HEK293 (cell line): ENCODE measurements at regions not wholly inside any gene's neighbourhood (a gene's known extent, or its start where the extent isn't known, plus 50 kb on each side); places are given as distances from the start of the nearest gene placed in this dataset.

ENCODE experiments used
- CTCF ChIA-PET: fragments of 350-600 bp; formaldehyde crosslinking; extraction: SDS; loops from one replicate; lab custom pipeline; 2021; ENCODE audit warnings: antibody characterized with exemption; lab: Yijun Ruan, JAX
- POLR2A ChIA-PET: fragments of 300-600 bp; formaldehyde crosslinking; extraction: SDS; loops from one replicate; lab custom pipeline; 2020; ENCODE audit warnings: antibody characterized with exemption, inconsistent platforms; lab: Yijun Ruan, JAX
- H3K27ac ChIP-seq: fragments of 200-500 bp; sonication (Bioruptor generic); 2 replicates; pipeline ENCODE4 v1.5.1; 2014; ENCODE audit warnings: low read depth, low read length, control low read depth, inconsistent platforms; ENCODE audit errors: extremely low read depth
- H3K36me3 ChIP-seq, 2 experiments: fragments of 200-500 bp in 1 of 2; sonication (Bioruptor generic) in 1 of 2; 1 replicate in 1 of 2; 2 replicates in 1 of 2; pipeline ENCODE4 v1.5.1; 2014 to 2017; ENCODE audit warnings: inconsistent platforms in 2 of 2, low read length in 2 of 2; ENCODE audit not compliant: control insufficient read depth in 2 of 2, insufficient read depth in 1 of 2
- H3K4me1 ChIP-seq: fragments of 200-500 bp; sonication (Bioruptor generic); 2 replicates; pipeline ENCODE4 v1.5.1; 2014; ENCODE audit warnings: mild to moderate bottlenecking, low read length, inconsistent platforms; ENCODE audit not compliant: control insufficient read depth, insufficient read depth
- H3K4me3 ChIP-seq: 2 replicates; pipeline ENCODE4 v1.5.1; 2011; ENCODE audit warnings: low read depth, mild to moderate bottlenecking, control low read depth, low read length, moderate library complexity
- H3K9me3 ChIP-seq: fragments of 200-500 bp; sonication (Bioruptor generic); 2 replicates; pipeline ENCODE4 v1.5.1; 2014; ENCODE audit warnings: low read depth, low read length, inconsistent platforms; ENCODE audit not compliant: control insufficient read depth, insufficient read depth
- BCL11B ChIP-seq: fragments of 450-650 bp; formaldehyde crosslinking; IDR thresholded peaks from 2 replicates; pipeline ENCODE4 v1.5.1; 2016; ENCODE audit warnings: low read depth, missing biosample characterization, missing genetic modification characterization
- FEZF1 ChIP-seq: fragments of 450-650 bp; formaldehyde crosslinking; IDR thresholded peaks from 2 replicates; pipeline ENCODE4 v1.5.1; 2016; ENCODE audit warnings: missing biosample characterization, missing genetic modification characterization
- KLF1 ChIP-seq: fragments of 450-650 bp; formaldehyde crosslinking; IDR thresholded peaks from 2 replicates; pipeline ENCODE4 v1.5.1; 2016; ENCODE audit warnings: missing biosample characterization, missing genetic modification characterization
- KLF16 ChIP-seq: fragments of 450-650 bp; formaldehyde crosslinking; IDR thresholded peaks from 2 replicates; pipeline ENCODE4 v1.5.1; 2017; ENCODE audit warnings: missing biosample characterization, missing genetic modification characterization
- KLF9 ChIP-seq: fragments of 450-650 bp; formaldehyde crosslinking; IDR thresholded peaks from 2 replicates; pipeline ENCODE4 v1.5.1; 2016; ENCODE audit warnings: missing biosample characterization, missing genetic modification characterization, low read depth
- SALL2 ChIP-seq: fragments of 450-650 bp; formaldehyde crosslinking; IDR thresholded peaks from 2 replicates; pipeline ENCODE4 v1.5.0; 2017; ENCODE audit warnings: missing biosample characterization, mild to moderate bottlenecking, missing genetic modification characterization, borderline replicate concordance
- SCRT2 ChIP-seq: fragments of 450-650 bp; formaldehyde crosslinking; IDR thresholded peaks from 2 replicates; pipeline ENCODE4 v1.5.1; 2016; ENCODE audit warnings: missing biosample characterization, missing genetic modification characterization
- SP2 ChIP-seq: fragments of 450-650 bp; formaldehyde crosslinking; IDR thresholded peaks from 2 replicates; pipeline ENCODE4 v1.5.1; 2016; ENCODE audit warnings: missing biosample characterization, missing genetic modification characterization
- WT1 ChIP-seq: fragments of 450-650 bp; formaldehyde crosslinking; IDR thresholded peaks from 2 replicates; pipeline ENCODE4 v1.5.1; 2016; ENCODE audit warnings: missing biosample characterization, missing genetic modification characterization
- ZBTB1 ChIP-seq: fragments of 450-650 bp; formaldehyde crosslinking; IDR thresholded peaks from 2 replicates; pipeline ENCODE4 v1.5.1; 2016; ENCODE audit warnings: missing biosample characterization, missing genetic modification characterization
- ZBTB7A ChIP-seq: fragments of 450-650 bp; formaldehyde crosslinking; IDR thresholded peaks from 2 replicates; pipeline ENCODE4 v1.5.1; 2016; ENCODE audit warnings: low read depth, missing biosample characterization, missing genetic modification characterization
- ZFP69B ChIP-seq: fragments of 450-650 bp; formaldehyde crosslinking; IDR thresholded peaks from 2 replicates; pipeline ENCODE4 v1.5.1; 2016; ENCODE audit warnings: missing biosample characterization, missing genetic modification characterization
- ZIC2 ChIP-seq: fragments of 450-650 bp; formaldehyde crosslinking; IDR thresholded peaks from 2 replicates; pipeline ENCODE4 v1.5.1; 2016; ENCODE audit warnings: missing biosample characterization, missing genetic modification characterization
- ZNF214 ChIP-seq: fragments of 450-650 bp; formaldehyde crosslinking; IDR thresholded peaks from 2 replicates; pipeline ENCODE4 v1.5.1; 2017; ENCODE audit warnings: missing biosample characterization, mild to moderate bottlenecking, missing genetic modification characterization, borderline replicate concordance
- ZNF248 ChIP-seq: fragments of 450-650 bp; formaldehyde crosslinking; IDR thresholded peaks from 2 replicates; pipeline ENCODE4 v1.5.1; 2017; ENCODE audit warnings: missing biosample characterization, missing genetic modification characterization
- ZNF324 ChIP-seq: fragments of 450-650 bp; formaldehyde crosslinking; IDR thresholded peaks from 2 replicates; pipeline ENCODE4 v1.5.1; 2016; ENCODE audit warnings: missing biosample characterization, missing genetic modification characterization
- ZNF335 ChIP-seq: fragments of 450-650 bp; formaldehyde crosslinking; conservative IDR thresholded peaks from 2 replicates; pipeline ENCODE4 v1.5.1; 2016; ENCODE audit warnings: missing biosample characterization, missing genetic modification characterization
- ZNF341 ChIP-seq: fragments of 450-650 bp; formaldehyde crosslinking; IDR thresholded peaks from 2 replicates; pipeline ENCODE4; 2016; ENCODE audit warnings: low read depth, missing biosample characterization, missing genetic modification characterization
- ZNF37A ChIP-seq: fragments of 450-650 bp; IDR thresholded peaks from 2 replicates; pipeline ENCODE4 v1.5.1; 2018; ENCODE audit warnings: missing biosample characterization, missing genetic modification characterization
- ZNF48 ChIP-seq: fragments of 450-650 bp; formaldehyde crosslinking; IDR thresholded peaks from 2 replicates; pipeline ENCODE4 v1.5.1; 2016; ENCODE audit warnings: missing biosample characterization, missing genetic modification characterization
- ZNF510 ChIP-seq: fragments of 450-650 bp; formaldehyde crosslinking; IDR thresholded peaks from 2 replicates; pipeline ENCODE4 v1.5.1; 2018; ENCODE audit warnings: mild to moderate bottlenecking, missing genetic modification characterization, missing biosample characterization; ENCODE audit not compliant: insufficient replicate concordance
- ZNF521 ChIP-seq: fragments of 450-650 bp; formaldehyde crosslinking; IDR thresholded peaks from 2 replicates; pipeline ENCODE4 v1.5.1; 2017; ENCODE audit warnings: missing biosample characterization, mild to moderate bottlenecking, missing genetic modification characterization
- ZNF549 ChIP-seq: fragments of 450-650 bp; IDR thresholded peaks from 2 replicates; pipeline ENCODE4 v1.5.1; 2018; ENCODE audit warnings: missing biosample characterization, missing genetic modification characterization, mild to moderate bottlenecking, inconsistent platforms, moderate library complexity
- ZNF555 ChIP-seq: fragments of 450-650 bp; formaldehyde crosslinking; conservative IDR thresholded peaks from 2 replicates; pipeline ENCODE4 v1.5.1; 2017; ENCODE audit warnings: missing biosample characterization, mild to moderate bottlenecking, missing genetic modification characterization, inconsistent platforms
- ZNF596 ChIP-seq: fragments of 450-650 bp; IDR thresholded peaks from 2 replicates; pipeline ENCODE4 v1.5.0; 2018; ENCODE audit warnings: missing biosample characterization, mild to moderate bottlenecking, missing genetic modification characterization, moderate library complexity
- ZNF768 ChIP-seq: fragments of 450-650 bp; formaldehyde crosslinking; IDR thresholded peaks from 2 replicates; pipeline ENCODE4 v1.5.1; 2018; ENCODE audit warnings: missing biosample characterization, mild to moderate bottlenecking, missing genetic modification characterization
- TF ChIP-seq, protein P1 (sequence below): fragments of 450-650 bp; formaldehyde crosslinking; IDR thresholded peaks from 2 replicates; pipeline ENCODE4 v1.5.1; 2017; ENCODE audit warnings: missing biosample characterization, missing genetic modification characterization
- TF ChIP-seq, protein P2 (sequence below): fragments of 450-650 bp; formaldehyde crosslinking; IDR thresholded peaks from 2 replicates; pipeline ENCODE4 v1.5.1; 2016; ENCODE audit warnings: missing biosample characterization, missing genetic modification characterization
- TF ChIP-seq, protein P3 (sequence below): fragments of 450-650 bp; formaldehyde crosslinking; IDR thresholded peaks from 2 replicates; pipeline ENCODE4 v1.5.1; 2016; ENCODE audit warnings: missing biosample characterization, missing genetic modification characterization, low read depth

DNA sequence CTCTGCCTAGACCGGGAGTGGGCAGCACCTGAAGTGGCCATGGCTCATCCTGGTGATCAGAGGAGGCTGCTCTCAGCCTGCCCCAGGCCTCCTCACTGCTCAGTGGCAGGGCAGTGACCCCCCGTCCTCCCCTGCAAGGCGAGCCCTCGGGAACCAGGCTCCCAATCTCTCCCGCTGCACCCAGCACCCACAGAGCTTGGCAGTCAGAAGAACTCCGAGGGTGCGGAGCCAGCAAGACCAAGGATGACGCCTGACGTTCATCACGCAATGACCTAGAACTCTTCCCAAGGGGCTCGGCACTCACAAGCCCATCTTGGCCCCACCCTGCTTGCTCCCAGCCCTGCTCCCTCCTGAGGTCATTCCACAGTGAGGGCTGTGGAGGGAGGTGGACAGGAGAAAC lies 189.8 kb upstream of the SALL3 start:
- TF ChIP-seq KLF9 (tag by site-specific recombination) (no peak), ZNF214 (tag by site-specific recombination) (no peak), ZNF37A (tag by site-specific recombination) (no peak), ZNF324 (tag by site-specific recombination) (no peak), FEZF1 (no peak), ZNF48 (no peak), BCL11B (tag by site-specific recombination) (no peak), ZIC2 (no peak)
- Histone ChIP-seq H3K36me3 (no peaks in the 10 kb centered on the region), H3K4me3 (no peak overlapping the region), H3K4me1 (no peaks in the 10 kb centered on the region), H3K9me3 (no peaks in the 10 kb centered on the region), H3K27ac (no peak overlapping the region)
- ChIA-PET CTCF (interaction anchor here (0.6 kb wide), 1 partner anchor 1873 kb away, joined by 3 read pairs; no protein-coding TSS in a partner anchor), POLR2A (no interaction called here)

DNA sequence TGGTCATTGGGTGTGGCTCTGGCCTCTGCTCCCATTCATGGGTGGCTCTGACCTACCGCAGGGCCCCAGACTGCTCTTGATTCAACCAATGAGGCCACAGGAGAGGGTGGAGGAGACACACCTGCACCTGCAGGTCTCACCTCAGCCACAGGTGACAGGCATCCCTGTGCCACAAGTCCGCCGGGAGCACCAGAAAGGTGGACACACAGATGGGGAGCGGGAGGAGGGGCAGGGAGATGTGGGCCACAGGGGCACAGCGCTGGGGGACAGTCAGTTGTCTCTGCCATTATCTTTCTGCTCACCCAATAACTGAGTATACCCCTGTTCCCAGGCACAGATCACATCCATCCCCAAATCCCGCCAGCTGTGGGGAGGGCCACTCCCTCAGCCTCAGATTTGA lies 189.1 kb upstream of the SALL3 start:
- TF ChIP-seq ZNF596 (tag by site-specific recombination) (no peak), KLF1 (tag by site-specific recombination) (no peak), ZNF768 (tag by site-specific recombination) (no peak), ZNF510 (tag by site-specific recombination) (no peak), KLF16 (no peak)
- no peaks in the 10 kb centered on the region for H3K9me3 ChIP-seq
- H3K4me1 ChIP-seq, result no peaks in the 10 kb centered on the region
- no peak overlapping the region for H3K27ac ChIP-seq
- POLR2A ChIA-PET, result no interaction called here
- CTCF ChIA-PET, result no interaction called here
- H3K4me3 ChIP-seq, result no peak overlapping the region
- H3K36me3 ChIP-seq, result no peaks in the 10 kb centered on the region

DNA sequence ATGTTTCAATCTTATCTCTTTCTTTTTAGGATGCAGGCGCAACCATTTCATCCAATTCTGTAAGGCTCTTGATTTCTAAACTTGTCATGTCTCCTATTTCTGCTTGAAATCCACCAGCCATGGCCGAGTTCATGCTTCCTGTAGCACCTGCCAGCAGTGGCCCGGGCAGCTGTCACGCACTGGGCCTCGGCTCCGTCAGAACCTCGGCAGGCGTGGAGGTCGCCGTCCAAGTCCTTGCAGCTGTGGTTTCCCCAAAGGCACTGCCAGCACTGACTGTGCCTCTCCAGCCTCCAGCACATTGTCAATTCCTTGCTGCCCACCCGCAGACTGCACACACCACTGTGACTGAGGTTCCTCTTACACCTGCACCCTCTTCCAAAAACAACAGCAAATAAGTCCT lies 188.7 kb upstream of the SALL3 start:
- H3K27ac ChIP-seq, result no peak overlapping the region
- CTCF ChIA-PET, result no interaction called here
- H3K4me3 ChIP-seq, result no peak overlapping the region
- no peaks in the 10 kb centered on the region for H3K9me3 ChIP-seq
- no peak for TF ChIP-seq ZBTB1
- TF ChIP-seq, protein P1, sequence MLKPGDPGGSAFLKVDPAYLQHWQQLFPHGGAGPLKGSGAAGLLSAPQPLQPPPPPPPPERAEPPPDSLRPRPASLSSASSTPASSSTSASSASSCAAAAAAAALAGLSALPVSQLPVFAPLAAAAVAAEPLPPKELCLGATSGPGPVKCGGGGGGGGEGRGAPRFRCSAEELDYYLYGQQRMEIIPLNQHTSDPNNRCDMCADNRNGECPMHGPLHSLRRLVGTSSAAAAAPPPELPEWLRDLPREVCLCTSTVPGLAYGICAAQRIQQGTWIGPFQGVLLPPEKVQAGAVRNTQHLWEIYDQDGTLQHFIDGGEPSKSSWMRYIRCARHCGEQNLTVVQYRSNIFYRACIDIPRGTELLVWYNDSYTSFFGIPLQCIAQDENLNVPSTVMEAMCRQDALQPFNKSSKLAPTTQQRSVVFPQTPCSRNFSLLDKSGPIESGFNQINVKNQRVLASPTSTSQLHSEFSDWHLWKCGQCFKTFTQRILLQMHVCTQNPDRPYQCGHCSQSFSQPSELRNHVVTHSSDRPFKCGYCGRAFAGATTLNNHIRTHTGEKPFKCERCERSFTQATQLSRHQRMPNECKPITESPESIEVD (tag by site-specific recombination), result no peak
- TF ChIP-seq SALL2 (tag by site-specific recombination), result no peak
- no peak for TF ChIP-seq ZNF549
- no peak for TF ChIP-seq ZNF248 (tag by site-specific recombination)
- TF ChIP-seq ZBTB7A (tag by site-specific recombination), result no peak
- no peak for TF ChIP-seq SP2
- TF ChIP-seq ZNF521 (tag by site-specific recombination), result no peak
- no peak for TF ChIP-seq ZFP69B (tag by site-specific recombination)
- TF ChIP-seq ZNF335, result no peak
- TF ChIP-seq SCRT2 (tag by site-specific recombination), result no peak
- no peak for TF ChIP-seq WT1
- TF ChIP-seq, protein P2, sequence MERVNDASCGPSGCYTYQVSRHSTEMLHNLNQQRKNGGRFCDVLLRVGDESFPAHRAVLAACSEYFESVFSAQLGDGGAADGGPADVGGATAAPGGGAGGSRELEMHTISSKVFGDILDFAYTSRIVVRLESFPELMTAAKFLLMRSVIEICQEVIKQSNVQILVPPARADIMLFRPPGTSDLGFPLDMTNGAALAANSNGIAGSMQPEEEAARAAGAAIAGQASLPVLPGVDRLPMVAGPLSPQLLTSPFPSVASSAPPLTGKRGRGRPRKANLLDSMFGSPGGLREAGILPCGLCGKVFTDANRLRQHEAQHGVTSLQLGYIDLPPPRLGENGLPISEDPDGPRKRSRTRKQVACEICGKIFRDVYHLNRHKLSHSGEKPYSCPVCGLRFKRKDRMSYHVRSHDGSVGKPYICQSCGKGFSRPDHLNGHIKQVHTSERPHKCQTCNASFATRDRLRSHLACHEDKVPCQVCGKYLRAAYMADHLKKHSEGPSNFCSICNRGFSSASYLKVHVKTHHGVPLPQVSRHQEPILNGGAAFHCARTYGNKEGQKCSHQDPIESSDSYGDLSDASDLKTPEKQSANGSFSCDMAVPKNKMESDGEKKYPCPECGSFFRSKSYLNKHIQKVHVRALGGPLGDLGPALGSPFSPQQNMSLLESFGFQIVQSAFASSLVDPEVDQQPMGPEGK, result no peak
- TF ChIP-seq ZNF341, result no peak
- TF ChIP-seq, protein P3, sequence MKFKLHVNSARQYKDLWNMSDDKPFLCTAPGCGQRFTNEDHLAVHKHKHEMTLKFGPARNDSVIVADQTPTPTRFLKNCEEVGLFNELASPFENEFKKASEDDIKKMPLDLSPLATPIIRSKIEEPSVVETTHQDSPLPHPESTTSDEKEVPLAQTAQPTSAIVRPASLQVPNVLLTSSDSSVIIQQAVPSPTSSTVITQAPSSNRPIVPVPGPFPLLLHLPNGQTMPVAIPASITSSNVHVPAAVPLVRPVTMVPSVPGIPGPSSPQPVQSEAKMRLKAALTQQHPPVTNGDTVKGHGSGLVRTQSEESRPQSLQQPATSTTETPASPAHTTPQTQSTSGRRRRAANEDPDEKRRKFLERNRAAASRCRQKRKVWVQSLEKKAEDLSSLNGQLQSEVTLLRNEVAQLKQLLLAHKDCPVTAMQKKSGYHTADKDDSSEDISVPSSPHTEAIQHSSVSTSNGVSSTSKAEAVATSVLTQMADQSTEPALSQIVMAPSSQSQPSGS (tag by site-specific recombination), result no peak
- TF ChIP-seq ZNF555 (tag by site-specific recombination), result no peak
- H3K4me1 ChIP-seq, result no peaks in the 10 kb centered on the region
- POLR2A ChIA-PET, result no interaction called here
- no peaks in the 10 kb centered on the region for H3K36me3 ChIP-seq
